Left cardiac atrium (tissue), 4 donors: ENCODE measurements at regions not wholly inside any gene's neighbourhood (a gene's known extent, or its start where the extent isn't known, plus 50 kb on each side); places are given as distances from the start of the nearest gene placed in this dataset.

ENCODE experiments used
- ATAC-seq, 2 donors: fragments of 200-7000 bp; cut with Tn5 transposase; one replicate each; pipeline ENCODE4 v1.9.1; 2020; ENCODE audit warnings: mild to moderate bottlenecking in 2 of 2, moderate library complexity in 2 of 2
- DNase-seq: peaks from one replicate; pipeline ENCODE4 v3.0.0-alpha.2; 2020
- intact Hi-C, 2 donors: fragments of 100-400 bp; cut with DNase I; formaldehyde crosslinking; loops; one replicate each; pipeline versions ENCODE4 v1.14.1 to v1.15.1; 2022 to 2023
- donor health status: DM: no; HTN: yes; CAD: no.
- donor health status: DM: no; HTN: yes; CAD: no; lungs with severe emphysema.
- donor health status: DM: yes; HTN: yes; CAD: no.
- donor health status: Dilated cardiomyopathy.

DNA sequence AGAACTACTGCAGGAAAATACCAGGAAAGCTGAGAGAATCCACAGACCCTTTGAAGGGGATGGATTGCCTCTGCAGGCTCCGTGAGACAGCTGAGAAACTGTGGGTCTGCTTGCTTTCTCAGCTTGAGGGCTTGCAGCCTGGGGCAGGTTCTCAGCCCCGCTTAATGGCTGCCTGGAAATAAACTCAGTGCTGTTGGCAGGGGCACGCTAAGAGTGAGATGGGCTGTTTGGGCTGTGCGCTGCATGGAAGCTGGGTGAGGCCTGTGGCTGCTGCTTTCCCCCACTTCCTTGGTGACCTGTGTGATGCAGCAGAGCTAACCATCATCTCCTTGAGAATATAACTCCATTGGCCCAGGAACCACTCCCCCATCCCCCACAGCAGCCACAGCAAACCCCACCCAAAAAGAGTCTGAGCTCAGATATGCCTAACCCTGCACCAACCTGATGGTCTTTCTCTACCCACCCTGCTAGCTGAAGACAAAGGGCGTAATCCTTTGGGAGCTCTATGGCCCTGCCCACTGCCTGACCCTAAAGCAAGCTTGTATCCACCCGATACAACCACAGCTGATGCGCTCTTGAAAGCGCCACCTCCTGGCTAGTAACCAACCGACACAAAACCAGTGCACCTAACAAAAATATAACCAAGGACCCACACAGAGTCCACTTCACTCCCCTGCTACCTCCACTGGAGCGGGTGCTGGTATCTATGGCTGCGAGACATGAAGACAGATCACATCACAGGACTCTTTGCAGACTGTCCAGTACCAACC is 800.6 kb upstream of the MAP3K7 start:
- ATAC-seq (no peak), DNase-seq (no peak)
- intact Hi-C loops, result no loop called here

DNA sequence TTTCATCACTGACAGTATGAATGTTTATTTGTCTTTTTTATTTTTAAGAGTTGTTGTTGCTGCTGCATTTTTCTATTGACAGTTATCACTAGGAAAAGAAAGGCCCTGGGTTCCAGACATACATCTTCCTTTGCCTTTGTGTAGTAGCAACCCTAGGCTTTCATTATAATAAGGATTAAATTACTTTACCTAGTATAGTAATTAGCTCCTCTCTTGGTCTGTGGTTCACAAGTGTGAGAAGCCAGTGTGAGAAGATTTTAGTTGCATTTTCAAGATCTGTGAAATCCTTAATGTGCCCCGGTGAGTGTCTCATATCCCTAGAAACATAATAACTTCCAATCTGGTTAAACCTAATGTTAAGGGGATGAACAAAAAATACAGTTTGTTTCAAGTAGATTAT is 799.3 kb upstream of the MAP3K7 start:
- DNase-seq, result no peak
- no peak for ATAC-seq
- intact Hi-C loops, result no loop called here

DNA sequence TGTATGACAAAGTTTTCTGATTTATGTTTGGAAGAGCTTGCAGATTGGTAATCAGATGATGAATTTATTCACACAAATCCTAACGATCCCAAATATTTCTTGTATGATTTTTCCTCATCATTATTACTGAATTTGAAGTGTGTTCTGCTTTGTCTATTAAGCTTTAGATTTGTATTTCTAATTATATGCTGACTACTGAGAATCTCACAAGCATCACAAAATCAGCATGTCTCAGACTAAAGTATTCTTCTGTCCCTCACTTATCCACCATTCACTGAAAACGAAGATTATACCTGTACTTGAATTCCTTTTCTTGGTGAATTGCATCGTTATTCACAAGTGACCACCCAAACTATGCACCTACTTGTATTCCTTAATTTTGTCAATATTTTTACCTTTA is 796.3 kb upstream of the MAP3K7 start:
- DNase-seq (no peak), ATAC-seq (no peak)
- intact Hi-C loops, result no loop called here

DNA sequence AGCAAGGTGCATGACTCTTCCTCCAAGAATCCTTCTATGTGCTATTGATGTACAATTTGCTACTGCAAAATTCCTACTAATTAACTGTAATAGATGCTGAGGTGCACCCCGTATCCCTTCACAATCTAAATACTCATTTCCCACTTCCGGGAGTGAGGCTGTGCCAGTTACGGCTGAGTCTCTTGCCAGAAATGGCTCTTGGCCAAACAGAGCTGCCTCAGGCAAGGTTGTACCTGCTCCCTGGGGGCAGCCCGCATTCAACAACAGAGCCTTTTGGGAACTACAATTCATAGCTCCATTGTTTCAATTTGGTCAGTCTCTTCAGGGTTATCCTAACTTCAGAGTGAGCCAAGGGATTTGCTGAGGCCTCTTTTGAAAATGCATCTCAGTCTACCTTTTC is 789.8 kb upstream of the MAP3K7 start:
- ATAC-seq (no peak), DNase-seq (no peak)
- intact Hi-C loops, result no loop called here

DNA sequence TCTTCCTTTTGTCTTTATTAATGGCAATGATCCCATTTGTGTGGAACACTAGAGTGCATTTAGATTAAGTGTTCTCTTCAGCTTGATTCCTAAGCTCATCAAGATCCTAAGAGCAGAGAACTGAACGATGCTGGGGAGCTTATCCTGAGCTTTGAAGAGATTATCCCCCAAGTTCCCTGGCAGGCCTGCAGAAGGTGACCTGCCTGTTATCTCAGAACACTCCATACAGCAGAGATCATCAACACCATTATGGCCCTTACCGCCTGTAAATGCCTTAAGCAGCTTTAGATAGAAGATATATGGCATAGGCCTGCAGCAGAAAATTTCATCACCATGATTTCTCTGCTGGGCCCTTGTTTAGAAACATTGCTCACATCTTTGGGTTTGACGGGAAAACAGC is 779.9 kb upstream of the MAP3K7 start:
- intact Hi-C loops, result no loop called here
- ATAC-seq (no peak), DNase-seq (no peak)

DNA sequence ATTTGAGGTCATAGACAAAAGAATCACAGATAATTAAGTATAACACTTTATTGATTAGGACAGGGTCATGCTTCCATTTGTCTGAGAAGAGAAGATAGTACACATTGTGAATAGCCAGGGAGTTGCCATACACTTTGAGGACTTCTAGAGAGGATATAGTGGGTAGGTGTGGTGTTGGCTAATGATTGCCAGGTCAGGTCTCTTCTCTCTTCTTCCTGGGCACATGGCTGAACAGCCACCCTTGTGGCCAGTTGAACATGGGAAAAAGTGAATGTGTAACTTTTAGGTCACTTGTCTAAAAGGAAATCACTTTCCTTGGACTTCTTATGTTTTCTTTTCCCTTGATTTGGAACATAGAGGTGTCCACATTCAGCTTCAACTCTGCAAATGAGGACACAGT is 772.1 kb upstream of the MAP3K7 start:
- ATAC-seq (no peak), DNase-seq (no peak)
- intact Hi-C loops, result no loop called here

DNA sequence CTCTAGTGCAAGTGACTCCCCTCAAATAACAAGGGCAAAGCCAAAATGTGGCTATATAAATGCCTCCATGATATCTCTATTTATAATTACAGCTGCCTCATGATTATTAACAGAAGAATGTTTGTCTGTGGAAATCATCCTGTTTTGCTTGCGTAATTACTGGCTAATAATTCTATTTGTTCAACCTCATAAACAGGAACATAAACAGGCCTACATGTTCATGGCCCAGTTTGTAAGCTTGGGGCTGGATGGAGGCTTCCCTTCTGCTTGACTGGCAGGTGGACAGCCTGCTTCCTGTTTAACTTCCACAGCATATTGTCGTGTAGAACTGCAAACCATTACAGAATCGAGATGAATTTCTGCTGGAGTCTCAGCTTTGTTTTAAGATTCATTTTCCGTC is 766.0 kb upstream of the MAP3K7 start:
- ATAC-seq (no peak), DNase-seq (no peak)
- intact Hi-C loops, result no loop called here

DNA sequence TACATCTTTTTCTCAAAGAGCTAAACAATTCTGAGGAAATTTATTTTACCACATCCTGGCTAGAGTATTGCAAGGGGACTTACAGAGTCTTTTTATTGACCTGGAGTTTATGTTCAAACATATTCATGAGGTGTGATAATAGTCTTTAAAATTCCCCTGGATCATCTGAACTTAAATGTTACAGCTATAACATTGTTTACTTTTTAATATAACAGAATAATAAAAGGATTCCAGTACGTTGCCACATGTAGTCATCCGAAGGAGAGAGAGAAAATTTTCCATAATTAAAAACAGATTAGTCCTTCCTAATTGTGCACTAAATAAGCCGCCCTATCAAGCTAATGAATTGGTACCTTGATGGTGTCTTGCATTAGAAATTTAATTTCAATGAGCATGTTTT is 765.4 kb upstream of the MAP3K7 start:
- DNase-seq (no peak), ATAC-seq (no peak)
- intact Hi-C loops, result no loop called here

DNA sequence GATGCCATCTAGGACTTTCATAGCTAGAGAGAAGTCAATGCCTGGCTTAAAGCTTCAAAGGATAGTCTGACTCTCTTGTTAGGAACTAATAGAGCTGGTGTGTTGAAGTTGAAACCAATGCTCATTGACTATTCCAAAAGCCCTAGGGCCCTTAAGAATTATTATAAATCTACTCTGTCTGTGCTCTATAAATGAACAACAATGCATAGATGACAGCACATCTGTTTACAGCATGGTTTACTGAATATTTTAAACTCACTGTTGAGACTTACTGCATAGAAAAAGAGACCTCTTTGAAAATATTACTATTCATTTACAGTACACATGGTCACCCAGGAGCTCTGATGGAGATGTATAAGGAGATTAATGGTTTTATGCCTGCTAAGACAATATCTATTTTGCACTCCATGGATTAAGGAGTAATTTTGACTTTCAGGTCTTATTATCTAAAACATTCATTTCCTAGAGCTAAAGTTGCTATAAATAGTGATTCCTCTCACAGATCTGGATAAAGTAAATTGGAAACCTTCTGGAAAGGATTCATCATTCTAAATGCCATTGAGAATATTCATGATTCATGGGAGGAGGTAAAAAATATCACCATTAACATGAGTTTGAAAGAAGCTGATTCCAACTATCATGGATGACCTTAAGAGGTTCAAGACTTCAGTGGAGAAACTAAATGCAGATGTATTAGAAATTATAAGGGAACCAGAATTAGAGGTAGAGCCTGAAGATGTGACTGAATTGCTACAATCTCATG is 763.5 kb upstream of the MAP3K7 start:
- intact Hi-C loops, result no loop called here
- DNase-seq (no peak), ATAC-seq (no peak)

DNA sequence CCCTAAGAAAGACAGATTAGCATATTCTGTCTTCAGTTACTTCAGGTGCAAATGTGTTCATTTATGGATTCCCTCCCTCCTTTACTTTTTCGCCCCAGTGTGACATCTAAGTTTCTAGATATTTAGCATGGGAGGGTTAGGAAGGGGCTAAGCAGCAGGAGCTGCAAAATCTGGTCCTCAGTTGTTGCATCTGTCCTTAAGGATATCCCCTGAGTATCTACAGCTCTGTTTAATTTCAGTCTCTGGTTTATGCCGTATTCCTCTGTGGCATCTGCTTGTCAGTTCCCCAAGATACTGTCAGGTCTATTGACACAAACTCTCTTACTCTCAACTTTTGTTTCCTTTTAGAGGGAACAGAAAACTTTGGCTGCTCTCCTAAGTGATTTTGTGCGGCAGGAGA is 754.6 kb upstream of the MAP3K7 start:
- no peak for DNase-seq
- ATAC-seq, result no peak
- intact Hi-C loops, result no loop called here

DNA sequence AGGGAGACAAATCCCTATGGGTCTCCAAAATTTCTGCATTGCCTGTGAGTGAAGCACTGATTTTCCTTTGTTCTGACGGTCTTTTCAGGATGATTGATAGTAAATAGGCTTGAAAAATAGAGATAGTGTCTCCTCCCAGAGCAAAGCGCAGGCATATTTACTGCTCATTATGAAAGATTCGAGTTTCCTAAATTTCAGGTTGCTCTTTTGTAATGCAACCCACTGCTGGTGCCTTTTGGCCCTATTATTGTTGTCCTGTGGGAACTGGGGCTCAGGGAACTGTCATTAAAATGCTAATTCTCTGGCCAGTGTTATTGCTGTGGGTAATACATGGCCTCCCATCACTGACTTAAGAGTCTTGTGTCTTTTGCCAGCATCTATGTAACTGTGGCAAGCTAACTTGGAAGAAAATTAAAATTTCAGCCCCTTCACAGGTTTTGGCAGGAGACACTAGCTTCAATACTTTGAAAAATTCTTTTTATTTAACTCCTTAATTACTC is 754.1 kb upstream of the MAP3K7 start:
- no peak for DNase-seq
- intact Hi-C loops, result no loop called here
- peak in 1 of 2 donors; percentile 59 for ATAC-seq

DNA sequence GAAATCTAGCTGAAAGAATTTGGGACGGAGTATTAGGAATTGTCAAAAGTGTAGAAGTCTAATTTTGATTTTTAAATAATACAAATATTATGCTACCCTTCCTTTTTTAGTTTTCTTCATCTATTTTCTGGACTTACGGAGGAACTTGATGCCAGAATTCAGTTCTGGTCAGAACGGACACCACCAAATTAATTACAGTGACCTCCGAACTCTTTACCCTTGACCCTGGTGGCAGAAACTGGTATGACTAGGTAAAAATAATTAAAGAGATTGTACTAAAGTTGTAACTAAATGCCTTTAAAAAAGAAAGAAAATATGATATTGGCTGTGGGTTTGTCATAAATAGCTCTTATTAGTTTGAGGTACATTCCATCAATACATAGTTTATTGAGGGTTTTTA is 751.1 kb upstream of the MAP3K7 start:
- DNase-seq (no peak), ATAC-seq (no peak)
- intact Hi-C loops, result no loop called here

DNA sequence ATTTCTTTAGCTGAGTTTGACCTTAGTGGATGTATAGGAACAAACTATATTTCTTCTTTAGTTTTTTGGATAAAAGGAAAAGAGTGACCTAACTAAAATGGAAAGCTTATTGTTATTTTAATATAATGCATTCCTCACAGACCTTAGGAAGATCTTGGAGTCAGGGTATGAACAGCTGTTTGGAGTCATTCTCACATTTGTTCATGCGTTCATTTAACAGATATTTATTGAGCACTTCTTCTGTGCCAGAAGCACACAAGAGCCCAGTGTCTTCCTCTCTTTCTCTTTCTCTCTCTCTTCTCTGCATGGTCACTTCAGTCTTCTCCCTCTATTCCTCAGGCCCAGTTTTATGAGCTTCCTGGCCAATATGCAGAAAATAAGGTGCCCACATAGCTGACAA is 744.0 kb upstream of the MAP3K7 start:
- ATAC-seq (no peak), DNase-seq (no peak)
- intact Hi-C loops, result no loop called here

DNA sequence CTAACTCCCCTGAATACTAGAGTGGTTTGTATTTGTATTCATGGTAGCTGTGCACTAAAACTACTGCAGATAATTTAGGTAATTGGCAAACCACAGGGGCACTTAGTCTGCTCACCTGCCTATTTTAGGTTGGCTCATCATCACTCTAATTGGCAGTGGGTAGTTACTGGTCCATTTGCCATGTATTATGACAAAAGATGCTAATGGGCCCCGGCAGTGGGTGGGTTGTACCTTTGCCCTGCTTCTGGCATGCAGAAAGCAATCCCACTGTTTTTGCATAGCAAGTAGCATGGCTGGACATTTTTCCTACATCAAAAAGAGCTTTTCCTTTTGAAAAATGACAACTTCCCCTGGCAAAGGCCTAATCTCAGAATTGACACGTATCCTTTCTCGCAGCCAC is 741.4 kb upstream of the MAP3K7 start:
- intact Hi-C loops, result no loop called here
- DNase-seq (no peak), ATAC-seq (no peak)

DNA sequence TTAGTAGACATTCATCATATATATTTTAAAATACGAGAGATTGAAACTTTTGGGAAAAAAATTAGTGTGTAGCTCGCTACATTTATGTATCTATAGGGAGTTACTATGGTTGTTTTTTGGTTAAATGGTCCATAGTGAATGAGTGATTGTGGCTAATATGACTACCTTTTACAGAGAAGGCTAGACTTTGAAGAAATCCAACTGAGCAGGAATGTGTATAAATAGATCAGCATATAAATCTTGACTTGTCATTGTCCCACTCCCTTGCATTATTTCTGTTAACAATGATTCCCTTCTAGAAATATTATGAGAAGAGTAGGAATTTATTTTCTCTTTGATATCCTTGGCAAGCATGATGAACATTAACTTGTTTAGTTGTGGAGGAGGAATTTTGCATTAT is 737.8 kb upstream of the MAP3K7 start:
- DNase-seq (no peak), ATAC-seq (no peak)
- intact Hi-C loops, result no loop called here

DNA sequence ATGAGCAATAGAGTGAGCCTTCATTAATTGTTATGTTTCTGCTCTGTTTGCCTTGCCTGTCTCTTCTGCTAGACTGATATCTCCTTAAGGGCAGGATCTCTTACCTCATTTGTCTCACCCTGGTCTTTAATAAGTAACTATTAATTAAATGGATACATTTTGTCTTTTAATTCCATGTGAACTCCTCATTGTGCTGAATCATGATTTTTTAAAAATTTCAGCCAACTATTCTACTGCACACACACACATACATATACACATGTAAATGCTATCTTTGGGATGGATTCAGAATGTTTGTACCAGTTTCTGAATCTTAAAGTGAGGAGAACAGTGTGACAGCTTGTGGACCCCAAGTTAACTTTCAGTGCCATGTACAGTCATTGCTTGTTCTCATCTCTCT is 731.1 kb upstream of the MAP3K7 start:
- intact Hi-C loops, result no loop called here
- ATAC-seq (no peak), DNase-seq (no peak)

DNA sequence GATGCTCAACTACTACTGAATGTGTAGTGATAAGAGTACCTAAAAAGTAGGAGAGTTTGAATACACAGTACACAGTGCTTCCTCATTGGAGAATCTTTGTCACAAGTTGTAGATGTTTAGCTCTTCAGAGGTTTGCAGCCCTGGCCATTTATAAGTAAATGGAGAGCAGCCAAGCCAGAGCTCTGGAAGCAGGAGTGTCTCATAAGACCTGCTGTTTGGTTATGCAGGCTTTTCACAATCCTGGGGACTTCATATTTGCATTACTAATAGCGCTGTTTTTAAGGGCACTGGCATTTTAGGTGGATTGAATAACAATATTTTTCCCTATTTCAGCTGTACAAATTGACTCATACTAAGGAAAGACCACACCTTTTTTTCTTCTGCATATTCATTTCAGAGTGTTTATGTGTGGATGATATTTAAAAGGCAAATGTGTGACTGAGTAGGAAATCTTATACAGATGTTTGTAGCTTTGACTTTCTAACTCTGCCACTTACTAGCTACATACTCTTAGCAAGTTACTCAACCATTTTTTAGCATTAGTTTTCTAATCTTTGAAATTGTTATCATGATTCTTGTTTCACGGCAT is 730.5 kb upstream of the MAP3K7 start:
- DNase-seq (no peak), ATAC-seq (no peak)
- intact Hi-C loops, result no loop called here

DNA sequence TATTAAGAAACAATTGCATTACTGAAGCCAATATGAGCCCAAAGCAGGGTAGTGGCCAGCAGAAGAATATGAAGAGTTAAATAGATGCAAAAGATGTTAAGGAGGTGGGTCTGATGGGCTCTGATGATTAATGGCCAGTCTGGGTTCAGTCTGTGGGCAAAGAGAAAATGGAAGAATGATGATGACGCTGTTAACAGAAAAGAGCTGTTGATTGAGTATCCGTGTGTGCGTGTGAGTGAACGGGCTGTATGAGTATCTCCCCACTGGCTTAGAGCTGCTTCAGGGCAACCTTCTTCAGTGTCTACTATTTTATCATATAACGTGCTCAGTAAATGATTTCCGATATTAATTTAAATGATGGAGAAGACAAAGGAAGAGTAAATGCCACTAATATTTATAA is 723.3 kb upstream of the MAP3K7 start:
- DNase-seq (no peak), ATAC-seq (no peak)
- intact Hi-C loops, result no loop called here

DNA sequence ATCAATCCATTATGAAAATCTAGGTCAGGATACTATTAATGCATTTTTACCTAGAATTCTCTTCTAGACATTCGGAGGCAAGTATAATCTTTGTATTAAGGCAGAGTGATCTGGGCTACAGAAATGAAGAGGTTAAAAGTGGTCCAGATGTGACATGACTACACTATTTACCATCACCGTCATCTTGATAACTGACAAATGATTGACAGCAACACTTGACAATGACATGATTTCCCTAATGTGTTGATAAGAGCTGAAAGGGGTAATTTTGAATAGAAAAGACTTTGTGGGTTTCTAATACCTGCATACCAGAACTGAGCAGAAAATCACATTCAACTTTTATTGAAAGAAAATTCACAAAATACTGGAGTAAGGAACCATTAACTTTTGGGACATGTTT is 718.9 kb upstream of the MAP3K7 start:
- DNase-seq, result no peak
- ATAC-seq, result no peak
- intact Hi-C loops, result no loop called here

DNA sequence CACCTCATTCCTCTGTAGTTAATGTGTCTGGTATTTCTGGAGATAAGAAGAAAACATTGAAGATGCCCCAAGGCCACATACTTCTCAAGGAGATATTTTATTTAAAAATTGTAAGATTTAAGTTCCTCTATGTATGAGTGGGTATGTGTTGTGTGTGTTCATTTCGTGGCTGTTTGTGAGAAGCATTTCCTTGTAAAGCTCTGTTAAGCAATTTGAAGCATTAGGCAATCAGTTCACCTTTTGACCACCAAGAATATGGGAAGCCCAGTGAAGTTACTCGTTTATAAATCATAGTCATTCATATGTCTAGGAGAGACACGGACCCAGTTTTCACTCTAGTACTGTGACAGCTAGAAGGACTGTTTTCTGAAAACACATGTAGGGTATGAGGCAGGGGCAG is 717.6 kb upstream of the MAP3K7 start:
- intact Hi-C loops, result no loop called here
- no peak for ATAC-seq
- no peak for DNase-seq

DNA sequence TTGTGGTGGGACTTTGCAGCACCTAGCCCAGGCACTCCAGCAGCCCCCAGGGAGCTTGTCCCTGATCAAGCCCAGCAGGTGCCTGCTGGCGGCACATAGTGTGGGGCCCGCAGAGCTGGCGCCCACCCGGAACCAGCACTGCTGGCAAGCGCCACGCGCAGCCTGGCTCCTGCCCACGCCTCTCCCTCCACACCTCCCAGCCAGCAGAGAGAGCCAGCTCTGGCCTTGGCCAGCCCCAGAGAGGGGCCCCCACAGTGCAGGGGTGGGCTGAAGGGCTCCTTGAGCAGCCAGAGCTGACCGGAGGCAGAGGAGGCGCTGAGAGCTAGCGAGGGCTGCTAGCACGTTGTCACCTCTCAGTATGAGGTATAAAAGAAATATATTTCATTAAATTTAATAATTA is 716.5 kb upstream of the MAP3K7 start:
- no peak for DNase-seq
- intact Hi-C loops, result no loop called here

More for the DNA sequence above, 716.5 kb upstream of the MAP3K7 start:
- no peak for ATAC-seq
